Upper lobe of left lung (tissue), 6 donors: ENCODE measurements at regions not wholly inside any gene's neighbourhood (a gene's known extent, or its start where the extent isn't known, plus 50 kb on each side); places are given as distances from the start of the nearest gene placed in this dataset.

ENCODE experiments used
- ATAC-seq, 2 donors: fragments of 200-7000 bp; cut with Tn5 transposase; one replicate each; pipeline ENCODE4 v1.9.1; 2022; ENCODE audit warnings: mild to moderate bottlenecking in 2 of 2, moderate library complexity in 2 of 2; ENCODE audit not compliant: low FRiP score in 2 of 2
- DNase-seq, 2 donors: peaks; one replicate each; pipeline ENCODE4 v3.0.0-alpha.2; 2019 to 2020
- H3K27ac ChIP-seq, 4 donors: fragments of 200-600 bp; sonication (generic); one replicate each; pipeline ENCODE4 v1.5.1; 2016 to 2019
- H3K27me3 ChIP-seq, 4 donors: fragments of 200-600 bp; sonication (generic); one replicate each; pipeline ENCODE4 v1.5.1; 2017 to 2019
- H3K36me3 ChIP-seq, 4 donors: fragments of 200-600 bp; sonication (generic); one replicate each; pipeline ENCODE4 v1.5.1; 2016 to 2019
- H3K4me1 ChIP-seq, 4 donors: fragments of 200-600 bp; sonication (generic); one replicate each; pipeline ENCODE4 v1.5.1; 2018 to 2019
- H3K4me3 ChIP-seq, 4 donors: fragments of 200-600 bp; sonication (generic); one replicate each; pipeline ENCODE4 v1.5.1; 2017 to 2019; ENCODE audit warnings: mild to moderate bottlenecking in 2 of 4, moderate library complexity in 1 of 4
- H3K9me3 ChIP-seq, 4 donors: fragments of 200-600 bp; sonication (generic); one replicate each; pipeline ENCODE4 v1.5.1; 2018 to 2019
- EP300 ChIP-seq, 4 donors: sonication (generic); formaldehyde crosslinking; IDR thresholded peaks; one replicate each; pipeline ENCODE4 v1.5.1; 2017; ENCODE audit warnings: antibody characterized with exemption in 4 of 4, control low read depth in 2 of 4
- POLR2A ChIP-seq, 4 donors: fragments of 450-650 bp; IDR thresholded peaks; one replicate each; pipeline ENCODE4 v1.5.1; 2016 to 2017; ENCODE audit warnings: antibody characterized with exemption in 4 of 4, mild to moderate bottlenecking in 2 of 4
- POLR2AphosphoS5 ChIP-seq, 2 donors: sonication (generic); formaldehyde crosslinking; IDR thresholded peaks; one replicate each; pipeline ENCODE4 v1.5.1; 2017; ENCODE audit warnings: antibody characterized with exemption in 2 of 2
- WGBS, 2 donors: methylation state at CpG; one replicate each; pipeline ENCODE4 v1.1.5; 2017 to 2018; 5-methylcytosine and 5-hydroxymethylcytosine counted together
- TF ChIP-seq, protein P1 (sequence below), 6 experiments: fragments of 450-650 bp in 4 of 6; fragments of 200-600 bp in 2 of 6; sonication (generic) in 2 of 6; IDR thresholded peaks; one replicate each; pipeline ENCODE4 v1.5.1; 2016 to 2019; ENCODE audit warnings: antibody characterized with exemption in 6 of 6
- donor health status: DM: no; HTN: no; CAD: no; lungs with moderate emphysema.
- donor health status: DM: no; HTN: yes; CAD: no; lungs with severe emphysema.

DNA sequence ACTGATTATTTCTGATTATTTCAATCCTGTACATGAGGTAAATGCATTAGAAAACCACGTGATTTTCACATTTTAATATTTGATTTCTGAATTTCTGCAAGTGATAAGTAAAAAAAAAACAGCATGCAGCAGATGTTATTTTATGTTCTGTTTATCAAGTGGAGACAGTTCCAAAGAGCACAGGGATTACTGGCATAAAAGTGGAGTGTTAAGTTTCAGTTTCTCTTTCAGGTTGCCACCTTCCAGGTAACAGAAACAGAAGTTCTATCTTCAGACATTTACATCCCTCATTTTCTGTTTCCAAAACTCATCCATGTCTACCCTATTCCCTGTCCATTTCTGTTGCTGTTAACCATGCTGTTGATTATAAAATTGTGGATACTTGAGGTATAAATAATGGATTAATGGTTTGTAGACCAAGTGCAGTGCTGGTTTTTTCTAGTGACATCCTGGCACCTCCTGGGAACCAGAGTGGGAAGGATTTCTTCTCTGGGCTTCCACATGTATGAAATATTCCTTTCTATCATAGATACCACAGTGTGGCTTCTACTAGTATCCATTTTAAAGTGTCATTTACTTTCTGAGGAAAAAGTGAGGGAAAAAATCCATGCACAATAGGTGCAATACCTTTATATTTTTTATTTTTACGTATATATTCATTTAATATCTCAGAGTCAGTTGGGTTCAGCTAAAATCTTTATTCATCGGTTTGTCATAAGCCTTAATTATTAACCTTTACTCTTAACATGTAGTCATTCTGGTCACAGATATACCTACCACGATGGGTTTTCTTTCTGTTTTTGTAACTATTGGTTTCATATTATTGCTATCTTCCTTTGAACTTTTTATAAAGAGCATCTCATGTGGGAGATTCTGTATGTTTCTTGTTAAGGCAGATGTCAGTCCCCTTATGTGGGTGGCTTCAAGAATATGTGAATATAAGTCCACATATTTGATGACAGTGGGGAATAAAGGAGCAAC lies 1010.0 kb downstream of the SQOR start:
- Histone ChIP-seq H3K4me3 (no peak overlapping the region), H3K27me3 (no peaks in the 10 kb centered on the region), H3K27ac (no peak overlapping the region), H3K4me1 (no peaks in the 10 kb centered on the region), H3K9me3 (no peaks in the 10 kb centered on the region), H3K36me3 (no peaks in the 10 kb centered on the region)
- ATAC-seq, result no peak
- WGBS, 2 donors, result 71 to 80% methylated on average over 4 of the region's 4 CpGs
- TF ChIP-seq, protein P1, sequence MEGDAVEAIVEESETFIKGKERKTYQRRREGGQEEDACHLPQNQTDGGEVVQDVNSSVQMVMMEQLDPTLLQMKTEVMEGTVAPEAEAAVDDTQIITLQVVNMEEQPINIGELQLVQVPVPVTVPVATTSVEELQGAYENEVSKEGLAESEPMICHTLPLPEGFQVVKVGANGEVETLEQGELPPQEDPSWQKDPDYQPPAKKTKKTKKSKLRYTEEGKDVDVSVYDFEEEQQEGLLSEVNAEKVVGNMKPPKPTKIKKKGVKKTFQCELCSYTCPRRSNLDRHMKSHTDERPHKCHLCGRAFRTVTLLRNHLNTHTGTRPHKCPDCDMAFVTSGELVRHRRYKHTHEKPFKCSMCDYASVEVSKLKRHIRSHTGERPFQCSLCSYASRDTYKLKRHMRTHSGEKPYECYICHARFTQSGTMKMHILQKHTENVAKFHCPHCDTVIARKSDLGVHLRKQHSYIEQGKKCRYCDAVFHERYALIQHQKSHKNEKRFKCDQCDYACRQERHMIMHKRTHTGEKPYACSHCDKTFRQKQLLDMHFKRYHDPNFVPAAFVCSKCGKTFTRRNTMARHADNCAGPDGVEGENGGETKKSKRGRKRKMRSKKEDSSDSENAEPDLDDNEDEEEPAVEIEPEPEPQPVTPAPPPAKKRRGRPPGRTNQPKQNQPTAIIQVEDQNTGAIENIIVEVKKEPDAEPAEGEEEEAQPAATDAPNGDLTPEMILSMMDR (IDR thresholded peaks at IDR 0.05), result no peak
- TF ChIP-seq POLR2AphosphoS5 (IDR thresholded peaks at IDR 0.05) (no peak), POLR2A (IDR thresholded peaks at IDR 0.05) (no peak), EP300 (IDR thresholded peaks at IDR 0.05) (no peak)
- no peak for DNase-seq

DNA sequence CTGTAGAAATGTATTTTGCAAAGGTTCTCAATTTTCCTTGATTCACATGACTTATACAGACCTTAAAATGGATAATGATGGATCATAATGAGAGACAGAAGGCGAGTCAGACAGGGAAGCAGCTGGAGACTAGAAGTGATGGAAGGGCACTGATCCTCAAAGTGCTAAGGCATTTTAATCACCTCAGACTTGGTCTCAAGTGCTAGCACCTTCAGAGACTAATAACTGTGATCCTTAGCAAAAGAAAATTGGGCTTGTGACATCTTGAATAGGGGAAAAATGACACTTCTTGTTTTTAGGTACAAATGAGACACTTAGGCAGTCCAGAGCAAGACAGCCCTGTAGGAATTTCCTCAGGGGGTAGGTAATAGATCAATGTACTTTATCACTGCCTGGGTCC lies 1011.7 kb downstream of the SQOR start:
- WGBS, 2 donors, result 52 to 71% methylated on average over 1 of the region's 1 CpG
- TF ChIP-seq, protein P1 (IDR thresholded peaks at IDR 0.05), result no peak
- TF ChIP-seq POLR2A (IDR thresholded peaks at IDR 0.05) (no peak), POLR2AphosphoS5 (IDR thresholded peaks at IDR 0.05) (no peak), EP300 (IDR thresholded peaks at IDR 0.05) (no peak)
- no peaks in the 10 kb centered on the region for H3K4me1 ChIP-seq
- H3K27ac ChIP-seq, result no peak overlapping the region
- no peaks in the 10 kb centered on the region for H3K36me3 ChIP-seq
- no peaks in the 10 kb centered on the region for H3K27me3 ChIP-seq
- no peak overlapping the region for H3K4me3 ChIP-seq
- no peaks in the 10 kb centered on the region for H3K9me3 ChIP-seq
- ATAC-seq (no peak), DNase-seq (no peak)

DNA sequence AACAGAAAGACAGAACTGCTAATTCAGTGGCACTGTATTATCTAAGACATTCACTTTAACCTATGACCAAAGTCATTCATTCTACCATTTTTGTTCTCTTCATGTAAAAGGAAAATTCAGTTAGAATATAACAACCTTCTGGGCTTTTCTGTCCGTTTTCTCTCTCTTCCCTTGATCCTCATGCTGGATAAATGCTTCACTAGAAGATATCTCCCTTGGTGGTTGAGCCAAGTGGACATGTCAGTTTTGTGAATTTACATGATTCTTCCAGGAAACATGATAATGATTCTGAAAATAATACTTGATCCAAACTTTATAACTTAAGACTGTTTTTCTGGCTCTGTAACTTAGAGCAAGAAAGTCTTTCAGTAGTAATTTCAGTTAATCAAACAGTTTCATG lies 1012.2 kb downstream of the SQOR start:
- Histone ChIP-seq H3K4me1 (no peaks in the 10 kb centered on the region), H3K27ac (no peak overlapping the region), H3K9me3 (no peaks in the 10 kb centered on the region), H3K27me3 (no peaks in the 10 kb centered on the region), H3K36me3 (no peaks in the 10 kb centered on the region), H3K4me3 (no peak overlapping the region)
- DNase-seq, result no peak
- ATAC-seq, result no peak
- TF ChIP-seq EP300 (IDR thresholded peaks at IDR 0.05) (no peak), POLR2AphosphoS5 (IDR thresholded peaks at IDR 0.05) (no peak), POLR2A (IDR thresholded peaks at IDR 0.05) (no peak)
- TF ChIP-seq, protein P1 (IDR thresholded peaks at IDR 0.05), result no peak
- 47 to 54% methylated on average over 1 of the region's 1 CpG for WGBS, 2 donors

DNA sequence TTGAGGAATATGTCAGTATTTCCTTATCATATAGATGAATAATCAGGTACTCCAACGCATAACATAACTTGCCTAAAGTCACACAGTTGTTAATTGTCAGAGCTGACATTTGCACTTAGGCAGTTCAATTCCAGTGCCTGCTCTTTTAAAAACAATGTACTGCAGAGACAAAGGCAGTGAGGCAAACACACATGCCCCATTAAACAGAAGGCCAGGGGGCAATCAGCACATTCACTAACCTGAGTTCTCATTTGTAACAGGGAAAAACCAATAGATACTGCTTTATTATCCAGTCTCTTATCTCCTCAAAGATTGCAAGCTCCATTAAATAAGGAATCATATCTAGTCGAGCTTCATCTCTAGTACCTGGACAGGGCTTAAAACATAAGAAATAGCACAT lies 1017.4 kb downstream of the SQOR start:
- ATAC-seq, result no peak
- WGBS, 2 donors, result 73 to 79% methylated on average over 2 of the region's 2 CpGs
- no peaks in the 10 kb centered on the region for H3K36me3 ChIP-seq
- no peak for TF ChIP-seq EP300 (IDR thresholded peaks at IDR 0.05)
- TF ChIP-seq, protein P1 (IDR thresholded peaks at IDR 0.05), result no peak
- TF ChIP-seq POLR2AphosphoS5 (IDR thresholded peaks at IDR 0.05), result no peak
- TF ChIP-seq POLR2A (IDR thresholded peaks at IDR 0.05), result no peak
- no peak overlapping the region for H3K4me3 ChIP-seq
- no peak for DNase-seq
- no peak overlapping the region for H3K27ac ChIP-seq
- no peaks in the 10 kb centered on the region for H3K27me3 ChIP-seq
- no peaks in the 10 kb centered on the region for H3K9me3 ChIP-seq
- no peaks in the 10 kb centered on the region for H3K4me1 ChIP-seq

DNA sequence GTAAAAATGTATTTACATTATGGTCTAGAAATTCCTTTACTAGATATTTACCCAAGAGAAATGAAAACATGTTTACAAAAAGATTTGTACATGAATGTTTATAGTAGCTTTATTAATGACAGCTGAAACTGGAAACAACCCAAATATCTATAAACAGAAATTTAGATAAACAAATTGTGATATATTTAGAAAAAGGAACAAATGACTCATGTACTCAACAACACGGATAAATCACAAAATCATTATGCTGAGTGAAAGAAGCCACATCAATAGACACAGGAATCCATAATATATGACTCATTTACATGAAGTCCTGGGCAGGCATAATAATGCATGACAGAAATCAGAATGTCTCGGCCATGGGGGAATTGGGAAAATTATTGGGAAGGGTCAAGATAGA lies 1020.2 kb downstream of the SQOR start:
- DNase-seq, result no peak
- no peaks in the 10 kb centered on the region for H3K9me3 ChIP-seq
- no peak overlapping the region for H3K27ac ChIP-seq
- H3K4me3 ChIP-seq, result no peak overlapping the region
- no peaks in the 10 kb centered on the region for H3K27me3 ChIP-seq
- ATAC-seq, result no peak
- H3K4me1 ChIP-seq, result no peaks in the 10 kb centered on the region
- no peaks in the 10 kb centered on the region for H3K36me3 ChIP-seq
- 47% methylated on average over 2 of the region's 2 CpGs for WGBS, 2 donors
- TF ChIP-seq POLR2AphosphoS5 (IDR thresholded peaks at IDR 0.05), result no peak
